KMS-11 (cell line): ENCODE measurements at regions not wholly inside any gene's neighbourhood (a gene's known extent, or its start where the extent isn't known, plus 50 kb on each side); places are given as distances from the start of the nearest gene placed in this dataset.

Source experiments
- H2AFZ ChIP-seq: fragments of 200-600 bp; sonication (generic); 2 replicates; pipeline ENCODE4 v1.6.1; 2016; ENCODE audit warnings: antibody characterized with exemption, mixed run types, low read depth
- H3K27ac ChIP-seq: fragments of 200-600 bp; sonication (generic); 2 replicates; pipeline ENCODE4 v1.6.1; 2016; ENCODE audit warnings: mild to moderate bottlenecking, mixed run types
- H3K27me3 ChIP-seq: fragments of 200-600 bp; sonication (generic); 2 replicates; pipeline ENCODE4 v1.6.1; 2017; ENCODE audit warnings: mild to moderate bottlenecking, low read depth, mixed run types, moderate library complexity; ENCODE audit not compliant: insufficient read depth
- H3K36me3 ChIP-seq: fragments of 200-600 bp; sonication (generic); 2 replicates; pipeline ENCODE4 v1.6.1; 2017; ENCODE audit warnings: mild to moderate bottlenecking, mixed run types; ENCODE audit not compliant: insufficient read depth
- H3K4me1 ChIP-seq: fragments of 200-600 bp; sonication (generic); 2 replicates; pipeline ENCODE4 v1.6.1; 2016; ENCODE audit warnings: mild to moderate bottlenecking, low read depth, mixed run types; ENCODE audit not compliant: poor library complexity, severe bottlenecking
- H3K4me2 ChIP-seq: fragments of 200-600 bp; sonication (generic); 2 replicates; pipeline ENCODE4 v1.7.0; 2016; ENCODE audit warnings: mild to moderate bottlenecking, mixed run types
- H3K4me3 ChIP-seq: fragments of 200-600 bp; sonication (generic); IDR thresholded peaks from 2 replicates; pipeline ENCODE4 v1.6.1; 2017; ENCODE audit warnings: low read depth, low read length, mixed read lengths; ENCODE audit not compliant: insufficient read depth
- H3K79me2 ChIP-seq: fragments of 200-600 bp; sonication (generic); 2 replicates; pipeline ENCODE4 v1.6.1; 2016; ENCODE audit warnings: low read depth, mixed run types; ENCODE audit not compliant: insufficient read depth
- H3K9ac ChIP-seq: fragments of 200-600 bp; sonication (generic); 2 replicates; pipeline ENCODE4 v1.6.1; 2016; ENCODE audit warnings: mild to moderate bottlenecking, mixed run types
- H4K20me1 ChIP-seq: fragments of 200-600 bp; sonication (generic); 2 replicates; pipeline ENCODE4 v1.6.1; 2016; ENCODE audit warnings: mild to moderate bottlenecking, mixed run types; ENCODE audit not compliant: insufficient read depth
- CTCF ChIP-seq: fragments of 200-600 bp; sonication (generic); conservative IDR thresholded peaks from 2 replicates; pipeline ENCODE4 v1.6.1; 2017; ENCODE audit warnings: low read depth, mild to moderate bottlenecking, antibody characterized with exemption, low read length, moderate library complexity, mixed read lengths

DNA sequence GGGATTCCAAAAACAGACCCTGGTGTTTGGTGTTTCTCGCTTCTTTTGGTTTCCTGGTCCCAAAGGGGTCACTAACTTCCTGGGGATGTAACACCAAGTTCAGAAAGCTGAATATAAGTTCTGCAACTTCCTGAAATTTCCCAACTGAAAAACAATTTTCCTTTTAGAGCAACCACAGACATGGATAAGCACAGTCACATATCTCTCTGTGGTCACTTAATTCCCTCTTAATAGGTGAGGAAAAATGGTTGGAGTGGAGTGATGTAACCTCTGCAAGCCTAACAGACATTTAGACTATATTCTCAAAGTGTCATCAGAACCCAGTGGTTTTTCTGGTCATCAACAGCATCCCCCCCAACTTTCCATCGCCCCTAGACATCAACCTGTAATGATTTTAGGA lies 135.3 kb downstream of the PRELID2 start:
- Histone ChIP-seq H4K20me1 (no peaks in the 10 kb centered on the region), H3K4me1 (no peaks in the 10 kb centered on the region), H3K9ac (no peak overlapping the region), H3K27me3 (no peaks in the 10 kb centered on the region), H3K36me3 (no peaks in the 10 kb centered on the region), H3K79me2 (no peaks in the 10 kb centered on the region), H3K27ac (no peak overlapping the region), H3K4me3 (no peak overlapping the region), H3K4me2 (no peak overlapping the region), H2AFZ (no peak overlapping the region)
- TF ChIP-seq CTCF = no peak

GRCh38 chr5:145697251-145697990 lies 137.7 kb downstream of the PRELID2 start:
- no peak overlapping the region for H3K9ac ChIP-seq
- H3K27me3 ChIP-seq = no peaks in the 10 kb centered on the region
- TF ChIP-seq CTCF = peak; percentile 53; the same call in 1 of the 2 replicates
- H3K4me1 ChIP-seq = no peaks in the 10 kb centered on the region
- no peak overlapping the region for H3K4me3 ChIP-seq
- H2AFZ ChIP-seq = no peak overlapping the region
- no peak overlapping the region for H3K4me2 ChIP-seq
- no peaks in the 10 kb centered on the region for H3K36me3 ChIP-seq
- no peaks in the 10 kb centered on the region for H3K79me2 ChIP-seq
- no peak overlapping the region for H3K27ac ChIP-seq
- no peaks in the 10 kb centered on the region for H4K20me1 ChIP-seq

DNA sequence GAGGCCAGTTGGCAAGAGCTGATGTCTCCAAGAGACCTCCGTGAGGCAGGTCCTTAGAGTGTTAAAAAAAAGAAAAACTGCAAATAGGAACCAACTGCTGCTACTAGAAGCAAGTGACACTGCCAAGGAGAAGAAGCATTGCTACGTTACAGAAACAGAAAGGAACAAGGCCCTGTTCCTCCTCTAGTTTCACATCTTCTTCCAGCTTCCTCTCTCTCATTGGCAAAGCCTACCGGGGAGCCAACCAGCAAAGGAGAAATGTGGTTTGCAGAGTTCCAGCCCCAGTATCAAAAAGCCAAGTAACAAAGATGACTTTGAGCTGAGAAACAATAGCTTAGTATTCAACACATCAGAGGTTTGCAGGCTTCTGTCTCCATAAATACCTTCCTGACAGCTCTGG lies 145.9 kb downstream of the PRELID2 start:
- no peak for TF ChIP-seq CTCF
- Histone ChIP-seq H3K79me2 (no peaks in the 10 kb centered on the region), H4K20me1 (no peaks in the 10 kb centered on the region), H3K4me2 (no peak overlapping the region), H3K27ac (no peak overlapping the region), H3K27me3 (no peaks in the 10 kb centered on the region), H3K36me3 (no peaks in the 10 kb centered on the region), H3K4me1 (no peaks in the 10 kb centered on the region), H2AFZ (no peak overlapping the region), H3K4me3 (no peak overlapping the region), H3K9ac (no peak overlapping the region)

DNA sequence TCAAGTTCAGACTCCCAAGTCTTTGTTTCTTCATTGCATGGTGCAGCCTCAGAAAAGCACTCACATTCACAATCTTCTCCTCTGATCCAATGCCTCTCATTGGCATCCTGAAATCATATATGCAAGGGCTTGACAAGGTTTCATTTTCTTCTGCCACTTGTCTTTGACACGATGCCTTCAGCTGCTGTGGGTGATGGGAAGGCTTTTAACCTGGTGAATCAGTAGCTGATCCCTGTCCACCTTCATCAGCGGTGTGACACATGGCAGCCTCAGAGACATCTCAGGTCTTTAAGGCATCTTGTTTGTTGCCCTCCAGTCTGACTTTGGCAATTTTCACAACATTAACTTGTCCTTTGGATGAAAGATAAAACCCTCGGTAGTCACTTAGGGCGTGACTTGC lies 147.2 kb downstream of the PRELID2 start:
- no peaks in the 10 kb centered on the region for H3K4me1 ChIP-seq
- H4K20me1 ChIP-seq = no peaks in the 10 kb centered on the region
- TF ChIP-seq CTCF = no peak
- H3K27me3 ChIP-seq = no peaks in the 10 kb centered on the region
- H2AFZ ChIP-seq = no peak overlapping the region
- H3K36me3 ChIP-seq = no peaks in the 10 kb centered on the region
- H3K27ac ChIP-seq = no peak overlapping the region
- no peak overlapping the region for H3K9ac ChIP-seq
- H3K4me2 ChIP-seq = no peak overlapping the region
- H3K79me2 ChIP-seq = no peaks in the 10 kb centered on the region
- H3K4me3 ChIP-seq = no peak overlapping the region
